H9 (cell line): ENCODE measurements at regions not wholly inside any gene's neighbourhood (a gene's known extent, or its start where the extent isn't known, plus 50 kb on each side); places are given as distances from the start of the nearest gene placed in this dataset.

Experiments used
- DNase-seq: peaks from one replicate; pipeline ENCODE4 v3.0.0-alpha.2; 2017
- H2AFZ ChIP-seq: one replicate; pipeline ENCODE4 v1.6.1; 2013; ENCODE audit warnings: mild to moderate bottlenecking, low read length, control low read depth, moderate library complexity
- H2AK5ac ChIP-seq: 2 replicates; pipeline ENCODE4 v1.6.1; 2013; ENCODE audit warnings: low read length, control low read depth, mixed read lengths; ENCODE audit not compliant: insufficient read length
- H2BK120ac ChIP-seq: one replicate; pipeline ENCODE4 v1.6.1; 2013; ENCODE audit warnings: low read depth, mild to moderate bottlenecking, low read length, control low read depth, inconsistent platforms; ENCODE audit not compliant: poor library complexity, severe bottlenecking
- H2BK12ac ChIP-seq: 2 replicates; pipeline ENCODE4 v1.6.1; 2013; ENCODE audit warnings: low read length, control low read depth, mixed read lengths, low read depth; ENCODE audit not compliant: insufficient read length
- H2BK15ac ChIP-seq: 2 replicates; pipeline ENCODE4 v1.6.1; 2013; ENCODE audit warnings: low read depth, low read length, control low read depth
- H2BK20ac ChIP-seq: one replicate; pipeline ENCODE4 v1.6.1; 2013; ENCODE audit warnings: low read depth, mild to moderate bottlenecking, low read length, control low read depth, inconsistent platforms; ENCODE audit not compliant: poor library complexity, severe bottlenecking
- H2BK5ac ChIP-seq: 2 replicates; pipeline ENCODE4 v1.6.1; 2013; ENCODE audit warnings: low read length, control low read depth, mixed read lengths; ENCODE audit not compliant: insufficient read length
- H3K14ac ChIP-seq: 2 replicates; pipeline ENCODE4 v1.6.1; 2013; ENCODE audit warnings: low read length, control low read depth; ENCODE audit not compliant: insufficient read depth
- H3K18ac ChIP-seq: 2 replicates; pipeline ENCODE4 v1.6.1; 2013; ENCODE audit warnings: low read depth, mild to moderate bottlenecking, mixed read lengths, low read length, control low read depth; ENCODE audit not compliant: insufficient read length
- H3K23ac ChIP-seq: 2 replicates; pipeline ENCODE4 v1.6.1; 2013; ENCODE audit warnings: low read length, control low read depth, mixed read lengths, low read depth; ENCODE audit not compliant: insufficient read length
- H3K23me2 ChIP-seq: 2 replicates; pipeline ENCODE4 v1.6.1; 2013; ENCODE audit warnings: low read depth, mild to moderate bottlenecking, mixed read lengths, low read length, control low read depth; ENCODE audit not compliant: insufficient read length, poor library complexity, severe bottlenecking
- H3K27ac ChIP-seq: 2 replicates; pipeline ENCODE4 v1.5.1; 2013; ENCODE audit warnings: low read length, control low read depth, mixed read lengths, low read depth; ENCODE audit not compliant: insufficient read length
- H3K27me3 ChIP-seq: 2 replicates; pipeline ENCODE4 v1.6.1; 2013; ENCODE audit warnings: low read length, control low read depth, inconsistent platforms; ENCODE audit not compliant: insufficient read depth
- H3K4ac ChIP-seq: 2 replicates; pipeline ENCODE4 v1.6.1; 2013; ENCODE audit warnings: low read depth, mild to moderate bottlenecking, control low read depth, inconsistent platforms, low read length, moderate library complexity
- H3K4me1 ChIP-seq: 2 replicates; pipeline ENCODE4 v1.6.1; 2013; ENCODE audit warnings: low read length, control low read depth, inconsistent platforms; ENCODE audit not compliant: insufficient read depth
- H3K4me2 ChIP-seq: 2 replicates; pipeline ENCODE4 v1.6.1; 2013; ENCODE audit warnings: low read length, control low read depth, mixed read lengths; ENCODE audit not compliant: insufficient read length, insufficient read depth
- H3K56ac ChIP-seq: 2 replicates; pipeline ENCODE4 v1.6.1; 2013; ENCODE audit warnings: low read depth, mild to moderate bottlenecking, mixed read lengths, low read length, control low read depth; ENCODE audit not compliant: insufficient read length
- H3K79me1 ChIP-seq: 2 replicates; pipeline ENCODE4 v1.6.1; 2013; ENCODE audit warnings: low read depth, mild to moderate bottlenecking, moderate library complexity, low read length, control low read depth, inconsistent platforms; ENCODE audit not compliant: insufficient read depth, poor library complexity, severe bottlenecking
- H3K79me2 ChIP-seq: 2 replicates; pipeline ENCODE4 v1.6.1; 2013; ENCODE audit warnings: low read length, control low read depth, inconsistent platforms; ENCODE audit not compliant: insufficient read depth
- H3K9ac ChIP-seq: 2 replicates; pipeline ENCODE4 v1.6.1; 2013; ENCODE audit warnings: low read length, control low read depth, mixed read lengths; ENCODE audit not compliant: insufficient read length; ENCODE audit errors: extremely low read depth
- H3K9me3 ChIP-seq: one replicate; pipeline ENCODE4 v1.6.1; 2013; ENCODE audit warnings: low read depth, low read length, inconsistent platforms; ENCODE audit not compliant: control insufficient read depth
- H3T11ph ChIP-seq: one replicate; pipeline ENCODE4 v1.6.1; 2013; ENCODE audit warnings: mild to moderate bottlenecking, low read length, control low read depth, inconsistent platforms
- H4K20me1 ChIP-seq: one replicate; pipeline ENCODE4 v1.6.1; 2013; ENCODE audit not compliant: control insufficient read depth, insufficient read length, insufficient read depth
- H4K5ac ChIP-seq: 2 replicates; pipeline ENCODE4 v1.6.1; 2013; ENCODE audit warnings: low read depth, mild to moderate bottlenecking, mixed read lengths, low read length, control low read depth; ENCODE audit not compliant: insufficient read length
- H4K8ac ChIP-seq: replicated peaks from 2 replicates; pipeline ENCODE4 v1.6.1; 2013; ENCODE audit warnings: low read length, control low read depth, mixed read lengths, low read depth; ENCODE audit not compliant: insufficient read length
- H4K91ac ChIP-seq: 2 replicates; pipeline ENCODE4 v1.6.1; 2013; ENCODE audit warnings: low read depth, mild to moderate bottlenecking, moderate library complexity, mixed read lengths, low read length, control low read depth; ENCODE audit not compliant: insufficient read length
- H3K27ac Mint-ChIP-seq, 3 experiments: 2 replicates in 2 of 3; 3 replicates in 1 of 3; pipeline ENCODE4 v1.8.0; 2020 to 2021; ENCODE audit warnings: mixed read lengths in 3 of 3, mild to moderate bottlenecking in 1 of 3, moderate library complexity in 1 of 3
- H3K27me3 Mint-ChIP-seq: 2 replicates; pipeline ENCODE4 v1.8.0; 2021; ENCODE audit warnings: low read depth, mild to moderate bottlenecking, moderate library complexity, mixed read lengths
- H3K36me3 Mint-ChIP-seq, 3 experiments: 2 replicates in 2 of 3; 3 replicates in 1 of 3; pipeline ENCODE4 v1.8.0; 2020 to 2021; ENCODE audit warnings: low read depth in 3 of 3, mixed read lengths in 3 of 3; ENCODE audit not compliant: insufficient read depth in 1 of 3
- H3K4me1 Mint-ChIP-seq, 2 experiments: 2 replicates each; pipeline ENCODE4 v1.8.0; 2020; ENCODE audit warnings: mixed read lengths in 2 of 2
- H3K4me3 Mint-ChIP-seq, 2 experiments: 2 replicates in 1 of 2; 3 replicates in 1 of 2; pipeline ENCODE4 v1.8.0; 2020 to 2021; ENCODE audit warnings: mild to moderate bottlenecking in 2 of 2, mixed read lengths in 2 of 2, moderate library complexity in 1 of 2
- H3K9me3 Mint-ChIP-seq, 2 experiments: 2 replicates in 1 of 2; 3 replicates in 1 of 2; pipeline ENCODE4 v1.8.0; 2020; ENCODE audit warnings: mild to moderate bottlenecking in 2 of 2, mixed read lengths in 2 of 2, moderate library complexity in 1 of 2
- WGBS: extraction: QIAGEN DNeasy Blood & Tissue Kit; methylation state at CpG from one replicate; pipeline ENCODE4 v1.1.7; 2013; ENCODE audit warnings: missing lambda C conversion rate, low lambda C conversion rate, mixed read lengths; ENCODE audit not compliant: insufficient read length; ENCODE audit errors: extremely low coverage; 5-methylcytosine and 5-hydroxymethylcytosine counted together
- TF ChIP-seq, protein P1 (sequence below): fragments of 200-600 bp; sonication (generic); conservative IDR thresholded peaks from 3 replicates; pipeline ENCODE4 v1.8.0; 2021; ENCODE audit warnings: antibody characterized with exemption, mild to moderate bottlenecking

DNA sequence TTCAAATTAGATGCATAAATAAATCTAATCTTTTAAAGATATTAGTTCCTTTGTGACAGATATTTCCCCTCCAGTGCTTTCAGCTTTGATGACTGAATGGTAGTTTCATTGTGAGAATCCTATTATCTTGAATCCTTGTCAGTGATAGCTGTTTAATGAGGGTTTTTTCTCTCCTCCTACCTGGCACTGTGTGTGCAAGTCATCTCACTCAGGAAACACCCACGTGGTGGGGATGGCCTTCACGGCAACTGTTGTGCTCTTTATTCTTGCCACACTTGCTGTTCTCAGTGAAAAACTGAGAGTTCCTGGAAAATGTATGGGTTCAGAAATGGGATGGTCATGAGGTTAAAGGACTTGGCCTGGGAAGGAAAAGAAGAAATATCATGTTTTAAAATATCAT, 129.9 kb downstream of the SPRY1 start:
- Mint-ChIP-seq H3K27me3 (no peaks in the 10 kb centered on the region), H3K36me3 (no peaks in the 10 kb centered on the region), H3K9me3 (no peaks in the 10 kb centered on the region), H3K4me3 (no peak overlapping the region), H3K4me1 (peaks cover 12 to 20% of the 10 kb centered on the region in 2 experiments), H3K27ac (no peak overlapping the region)
- H3K4me1 ChIP-seq, result no peaks in the 10 kb centered on the region
- H3K27ac ChIP-seq, result no peak overlapping the region
- no peak overlapping the region for H3K18ac ChIP-seq
- no CpG with 5 or more reads among the region's 2 CpGs for WGBS
- no peak overlapping the region for H2BK12ac ChIP-seq
- no peaks in the 10 kb centered on the region for H4K20me1 ChIP-seq
- no peaks in the 10 kb centered on the region for H3K23me2 ChIP-seq
- no peak overlapping the region for H3K4ac ChIP-seq
- H3K79me2 ChIP-seq, result no peaks in the 10 kb centered on the region
- no peak overlapping the region for H2BK15ac ChIP-seq
- H3K27me3 ChIP-seq, result no peaks in the 10 kb centered on the region
- no peak for DNase-seq
- no peak overlapping the region for H3K9ac ChIP-seq
- no peak overlapping the region for H4K91ac ChIP-seq
- H2BK5ac ChIP-seq, result no peak overlapping the region
- no peak overlapping the region for H2BK20ac ChIP-seq
- TF ChIP-seq, protein P1, sequence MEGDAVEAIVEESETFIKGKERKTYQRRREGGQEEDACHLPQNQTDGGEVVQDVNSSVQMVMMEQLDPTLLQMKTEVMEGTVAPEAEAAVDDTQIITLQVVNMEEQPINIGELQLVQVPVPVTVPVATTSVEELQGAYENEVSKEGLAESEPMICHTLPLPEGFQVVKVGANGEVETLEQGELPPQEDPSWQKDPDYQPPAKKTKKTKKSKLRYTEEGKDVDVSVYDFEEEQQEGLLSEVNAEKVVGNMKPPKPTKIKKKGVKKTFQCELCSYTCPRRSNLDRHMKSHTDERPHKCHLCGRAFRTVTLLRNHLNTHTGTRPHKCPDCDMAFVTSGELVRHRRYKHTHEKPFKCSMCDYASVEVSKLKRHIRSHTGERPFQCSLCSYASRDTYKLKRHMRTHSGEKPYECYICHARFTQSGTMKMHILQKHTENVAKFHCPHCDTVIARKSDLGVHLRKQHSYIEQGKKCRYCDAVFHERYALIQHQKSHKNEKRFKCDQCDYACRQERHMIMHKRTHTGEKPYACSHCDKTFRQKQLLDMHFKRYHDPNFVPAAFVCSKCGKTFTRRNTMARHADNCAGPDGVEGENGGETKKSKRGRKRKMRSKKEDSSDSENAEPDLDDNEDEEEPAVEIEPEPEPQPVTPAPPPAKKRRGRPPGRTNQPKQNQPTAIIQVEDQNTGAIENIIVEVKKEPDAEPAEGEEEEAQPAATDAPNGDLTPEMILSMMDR, result no peak
- H4K5ac ChIP-seq, result no peak overlapping the region
- H3K79me1 ChIP-seq, result no peaks in the 10 kb centered on the region
- no peak overlapping the region for H3T11ph ChIP-seq
- no peak overlapping the region for H3K23ac ChIP-seq
- no peaks in the 10 kb centered on the region for H3K9me3 ChIP-seq
- no peak overlapping the region for H2AK5ac ChIP-seq
- H3K14ac ChIP-seq, result no peak overlapping the region
- H2BK120ac ChIP-seq, result no peak overlapping the region
- H2AFZ ChIP-seq, result no peak overlapping the region
- H3K4me2 ChIP-seq, result no peak overlapping the region
- no peak overlapping the region for H3K56ac ChIP-seq
- H4K8ac ChIP-seq, result no peak overlapping the region
